Endodermal cell (in vitro differentiated cells): ENCODE measurements at regions not wholly inside any gene's neighbourhood (a gene's known extent, or its start where the extent isn't known, plus 50 kb on each side); places are given as distances from the start of the nearest gene placed in this dataset.

Experiments used
- DNase-seq: peaks from one replicate; pipeline ENCODE4 v3.0.0-alpha.2; 2017
- H3K27ac ChIP-seq: 2 replicates; pipeline ENCODE4 v1.5.1; 2013; ENCODE audit warnings: mild to moderate bottlenecking, low read depth, low read length, moderate library complexity
- H3K27me3 ChIP-seq: 2 replicates; pipeline ENCODE4 v1.6.1; 2013; ENCODE audit warnings: mild to moderate bottlenecking, low read length, moderate library complexity; ENCODE audit not compliant: insufficient read depth, control insufficient read depth, poor library complexity, severe bottlenecking
- H3K36me3 ChIP-seq: 2 replicates; pipeline ENCODE4 v1.7.0; 2013; ENCODE audit warnings: mild to moderate bottlenecking, low read length, moderate library complexity; ENCODE audit not compliant: control insufficient read depth, insufficient read depth
- H3K4me1 ChIP-seq: one replicate; pipeline ENCODE4 v1.7.0; 2013; ENCODE audit warnings: low read length; ENCODE audit not compliant: control insufficient read depth, insufficient read depth
- H3K4me3 ChIP-seq: 2 replicates; pipeline ENCODE4 v1.5.1; 2013; ENCODE audit warnings: mild to moderate bottlenecking, low read length, moderate library complexity
- H3K9ac ChIP-seq: 2 replicates; pipeline ENCODE4 v1.6.1; 2013; ENCODE audit warnings: mild to moderate bottlenecking, low read length, moderate library complexity; ENCODE audit not compliant: poor library complexity, severe bottlenecking; ENCODE audit errors: extremely low read depth
- H3K9me3 ChIP-seq: 2 replicates; pipeline ENCODE4 v1.6.1; 2013; ENCODE audit warnings: mild to moderate bottlenecking, low read length, moderate library complexity; ENCODE audit not compliant: control insufficient read depth
- H3K27ac Mint-ChIP-seq: 2 replicates; pipeline ENCODE4 v1.8.0; 2020; ENCODE audit warnings: mixed read lengths
- H3K27me3 Mint-ChIP-seq: 2 replicates; pipeline ENCODE4 v1.8.0; 2021; ENCODE audit warnings: mild to moderate bottlenecking, mixed read lengths; ENCODE audit not compliant: insufficient read depth
- H3K36me3 Mint-ChIP-seq: 2 replicates; pipeline ENCODE4 v1.8.0; 2020; ENCODE audit warnings: low read depth, mixed read lengths
- H3K4me1 Mint-ChIP-seq: 2 replicates; pipeline ENCODE4 v1.8.0; 2020; ENCODE audit warnings: mixed read lengths
- H3K4me3 Mint-ChIP-seq: 2 replicates; pipeline ENCODE4 v1.8.0; 2020; ENCODE audit warnings: mild to moderate bottlenecking, moderate library complexity, mixed read lengths
- H3K9me3 Mint-ChIP-seq: 2 replicates; pipeline ENCODE4 v1.8.0; 2020; ENCODE audit warnings: mild to moderate bottlenecking, mixed read lengths
- CTCF ChIP-seq: fragments of 200-600 bp; sonication (generic); conservative IDR thresholded peaks from 2 replicates; pipeline ENCODE4 v1.5.0; 2021; ENCODE audit warnings: antibody characterized with exemption, mild to moderate bottlenecking
- WGBS, 2 experiments: methylation state at CpG; one replicate each; pipeline versions ENCODE4 v1.1.5 to v1.1.7; 2013; ENCODE audit warnings: missing lambda C conversion rate in 2 of 2, mixed read lengths in 1 of 2; ENCODE audit not compliant: insufficient coverage in 1 of 2, insufficient read length in 1 of 2; 5-methylcytosine and 5-hydroxymethylcytosine counted together

GRCh38 chr10:130772056-130772455, 539.5 kb downstream of the TCERG1L start:
- no peaks in the 10 kb centered on the region for H3K36me3 Mint-ChIP-seq
- Histone ChIP-seq H3K4me1 (no peaks in the 10 kb centered on the region), H3K27ac (no peak overlapping the region), H3K9ac (no peak overlapping the region), H3K36me3 (no peaks in the 10 kb centered on the region), H3K27me3 (no peaks in the 10 kb centered on the region), H3K4me3 (no peak overlapping the region), H3K9me3 (peaks cover 14% of the 10 kb centered on the region)
- no peak overlapping the region for H3K4me3 Mint-ChIP-seq
- 84 to 90% methylated on average over 2 to 5 of the region's 5 CpGs for WGBS, 2 experiments
- H3K9me3 Mint-ChIP-seq: peaks cover 30% of the 10 kb centered on the region
- no peak overlapping the region for H3K27ac Mint-ChIP-seq
- H3K27me3 Mint-ChIP-seq: peaks cover 2% of the 10 kb centered on the region
- DNase-seq: no peak
- H3K4me1 Mint-ChIP-seq: peaks cover 5% of the 10 kb centered on the region
- no peak for TF ChIP-seq CTCF

DNA sequence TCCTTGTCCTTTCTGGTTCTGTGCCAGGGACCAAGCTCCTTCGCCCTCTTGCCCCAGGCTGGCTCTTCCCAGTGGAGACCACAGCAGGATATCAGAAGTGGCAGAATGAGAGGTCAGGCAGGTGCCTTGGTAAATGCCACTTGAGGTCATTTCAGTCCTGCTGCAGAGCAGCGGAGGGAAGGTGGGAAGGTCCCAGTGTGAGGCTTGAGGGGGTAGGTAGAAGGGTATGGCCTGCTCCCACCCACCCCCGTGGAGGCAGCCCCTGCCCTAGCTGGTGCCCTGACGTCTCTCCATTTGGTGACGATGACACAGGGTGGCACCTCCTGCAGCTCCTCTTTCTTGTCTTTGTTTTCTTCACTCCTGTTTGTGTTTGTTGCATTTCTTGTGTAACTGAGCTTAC, 538.8 kb downstream of the TCERG1L start:
- peaks cover 13% of the 10 kb centered on the region for H3K9me3 ChIP-seq
- 82 to 89% methylated on average over 3 to 5 of the region's 5 CpGs for WGBS, 2 experiments
- H3K4me3 Mint-ChIP-seq: no peak overlapping the region

DNA sequence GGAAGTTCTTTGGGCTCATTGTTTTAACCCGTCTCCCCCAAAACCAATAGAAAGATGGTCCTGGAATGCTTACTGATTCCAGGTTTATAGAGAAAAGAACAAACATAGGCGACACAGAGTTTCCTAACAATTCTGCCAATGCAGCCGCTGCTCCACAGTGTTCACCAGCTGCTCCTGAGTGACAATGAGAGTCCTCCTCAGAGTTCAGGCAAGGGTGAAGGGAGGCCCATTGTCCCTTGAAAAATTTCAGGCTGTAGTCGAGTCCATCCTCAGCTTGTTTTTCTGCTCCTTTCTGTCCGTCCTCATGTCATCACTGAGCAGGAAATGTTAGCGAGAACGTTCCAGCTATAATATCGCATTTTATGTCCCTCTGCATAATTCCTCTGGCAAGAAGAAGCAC, 537.6 kb downstream of the TCERG1L start:
- no peak for TF ChIP-seq CTCF
- no peaks in the 10 kb centered on the region for H3K36me3 ChIP-seq
- no peak for DNase-seq
- no peak overlapping the region for H3K9ac ChIP-seq
- H3K27me3 ChIP-seq: no peaks in the 10 kb centered on the region
- Mint-ChIP-seq H3K27ac (no peak overlapping the region), H3K36me3 (no peaks in the 10 kb centered on the region), H3K4me1 (peaks cover 5% of the 10 kb centered on the region), H3K9me3 (peaks cover 14% of the 10 kb centered on the region), H3K27me3 (peaks cover 2% of the 10 kb centered on the region), H3K4me3 (no peak overlapping the region)
- WGBS, 2 experiments: 90 to 94% methylated on average over 8 of the region's 8 CpGs
- no peak overlapping the region for H3K27ac ChIP-seq
- no peak overlapping the region for H3K4me3 ChIP-seq
- H3K9me3 ChIP-seq: peaks cover 3% of the 10 kb centered on the region
- no peaks in the 10 kb centered on the region for H3K4me1 ChIP-seq

More for the DNA sequence above, 538.8 kb downstream of the TCERG1L start:
- Histone ChIP-seq H3K27me3 (no peaks in the 10 kb centered on the region), H3K36me3 (no peaks in the 10 kb centered on the region), H3K9ac (no peak overlapping the region), H3K27ac (no peak overlapping the region), H3K4me1 (no peaks in the 10 kb centered on the region), H3K4me3 (no peak overlapping the region)
- no peak for TF ChIP-seq CTCF
- no peak for DNase-seq
- H3K27me3 Mint-ChIP-seq: peaks cover 2% of the 10 kb centered on the region
- H3K36me3 Mint-ChIP-seq: no peaks in the 10 kb centered on the region
- H3K4me1 Mint-ChIP-seq: peaks cover 5% of the 10 kb centered on the region
- peaks cover 26% of the 10 kb centered on the region for H3K9me3 Mint-ChIP-seq
- no peak overlapping the region for H3K27ac Mint-ChIP-seq
